Brain microvascular endothelial cell (primary cell): ENCODE measurements at regions not wholly inside any gene's neighbourhood (a gene's known extent, or its start where the extent isn't known, plus 50 kb on each side); places are given as distances from the start of the nearest gene placed in this dataset.

Source experiments
- DNase-seq: peaks from one replicate; pipeline ENCODE4 v3.0.0-alpha.2; 2020
- H3K27ac ChIP-seq: fragments of 250-450 bp; sonication (Bioruptor Pico); 2 replicates; pipeline ENCODE4 v1.5.1; 2020; ENCODE audit warnings: mild to moderate bottlenecking, moderate library complexity
- H3K27me3 ChIP-seq: fragments of 250-450 bp; sonication (Bioruptor Pico); replicated peaks from 2 replicates; pipeline ENCODE4 v1.5.1; 2020; ENCODE audit warnings: mild to moderate bottlenecking
- H3K36me3 ChIP-seq: fragments of 250-450 bp; sonication (Bioruptor Pico); replicated peaks from 2 replicates; pipeline ENCODE4 v1.5.1; 2020; ENCODE audit warnings: mild to moderate bottlenecking
- H3K4me3 ChIP-seq: 2 replicates; pipeline ENCODE4 v1.5.1; 2011; ENCODE audit warnings: low read depth, mild to moderate bottlenecking, control low read depth, low read length, moderate library complexity
- in situ Hi-C: cut with HindIII; loops from 2 replicates; pipeline ENCODE4 v1.10.0; 2017; ENCODE audit warnings: low sequenced_read_pairs, low pct_ligation_motif_present
- TF ChIP-seq, protein P1 (sequence below): IDR thresholded peaks from 2 replicates; pipeline ENCODE4 v1.5.1; 2011; ENCODE audit warnings: low read depth, mild to moderate bottlenecking, moderate library complexity, low read length, control low read depth, inconsistent platforms; ENCODE audit errors: missing control alignments

DNA sequence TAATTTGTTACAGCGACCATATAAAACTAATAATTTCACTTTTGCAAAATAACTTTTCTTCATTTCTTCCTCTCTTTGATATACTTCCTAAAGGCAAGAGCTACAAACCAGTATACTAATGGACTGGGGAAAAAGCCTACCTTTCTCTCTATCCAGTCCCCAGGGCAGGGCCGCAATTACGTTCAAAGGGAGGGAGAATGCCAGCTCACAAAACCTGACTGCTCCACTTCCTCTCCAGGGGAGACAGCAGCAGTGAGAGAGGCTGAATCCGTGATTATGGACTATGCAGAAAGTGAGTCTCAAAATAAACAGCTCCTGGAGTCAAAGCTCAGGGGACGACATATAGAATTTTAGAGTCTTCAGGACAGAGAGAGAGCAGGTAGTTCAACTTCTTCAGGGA is 126.9 kb upstream of the HES1 start:
- no peak overlapping the region for H3K4me3 ChIP-seq
- DNase-seq: no peak
- in situ Hi-C loops: no loop called here
- H3K27me3 ChIP-seq: peaks cover 67% of the 10 kb centered on the region
- no peak overlapping the region for H3K27ac ChIP-seq
- no peaks in the 10 kb centered on the region for H3K36me3 ChIP-seq
- TF ChIP-seq, protein P1, sequence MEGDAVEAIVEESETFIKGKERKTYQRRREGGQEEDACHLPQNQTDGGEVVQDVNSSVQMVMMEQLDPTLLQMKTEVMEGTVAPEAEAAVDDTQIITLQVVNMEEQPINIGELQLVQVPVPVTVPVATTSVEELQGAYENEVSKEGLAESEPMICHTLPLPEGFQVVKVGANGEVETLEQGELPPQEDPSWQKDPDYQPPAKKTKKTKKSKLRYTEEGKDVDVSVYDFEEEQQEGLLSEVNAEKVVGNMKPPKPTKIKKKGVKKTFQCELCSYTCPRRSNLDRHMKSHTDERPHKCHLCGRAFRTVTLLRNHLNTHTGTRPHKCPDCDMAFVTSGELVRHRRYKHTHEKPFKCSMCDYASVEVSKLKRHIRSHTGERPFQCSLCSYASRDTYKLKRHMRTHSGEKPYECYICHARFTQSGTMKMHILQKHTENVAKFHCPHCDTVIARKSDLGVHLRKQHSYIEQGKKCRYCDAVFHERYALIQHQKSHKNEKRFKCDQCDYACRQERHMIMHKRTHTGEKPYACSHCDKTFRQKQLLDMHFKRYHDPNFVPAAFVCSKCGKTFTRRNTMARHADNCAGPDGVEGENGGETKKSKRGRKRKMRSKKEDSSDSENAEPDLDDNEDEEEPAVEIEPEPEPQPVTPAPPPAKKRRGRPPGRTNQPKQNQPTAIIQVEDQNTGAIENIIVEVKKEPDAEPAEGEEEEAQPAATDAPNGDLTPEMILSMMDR: no peak

DNA sequence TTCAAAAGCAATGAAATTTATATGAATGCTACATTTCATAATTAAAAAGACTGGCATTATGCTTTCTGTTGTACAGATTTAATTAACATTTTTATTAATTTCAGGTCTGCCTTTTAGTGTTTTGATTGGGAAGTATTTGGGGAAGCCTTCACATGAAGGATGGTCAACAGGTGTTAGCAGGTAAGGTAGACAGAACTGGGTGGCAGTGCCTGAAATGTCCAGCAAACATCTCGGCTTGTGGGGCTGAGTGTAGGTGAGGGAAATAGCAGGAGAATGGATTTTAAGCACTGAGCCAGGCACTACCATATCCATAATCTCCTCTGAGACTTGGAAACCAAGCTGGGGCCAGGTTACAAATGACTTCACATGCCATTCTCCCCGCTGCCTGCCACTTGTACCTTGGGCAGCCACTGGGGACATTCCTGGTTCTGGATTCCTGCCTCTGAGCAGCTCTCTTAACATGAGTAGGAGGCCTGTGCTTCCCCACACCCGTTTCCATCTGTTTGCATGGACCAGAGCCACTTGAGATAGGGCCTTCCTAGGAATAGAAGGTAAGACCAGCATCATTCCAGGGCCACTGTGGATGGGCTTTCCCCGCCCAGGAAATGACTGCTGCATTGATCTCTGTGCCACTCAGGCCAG is 125.9 kb upstream of the HES1 start:
- TF ChIP-seq, protein P1: peak; percentile 2
- no peak for DNase-seq
- in situ Hi-C loops: no loop called here
- H3K4me3 ChIP-seq: no peak overlapping the region
- peaks cover 72% of the 10 kb centered on the region for H3K27me3 ChIP-seq
- no peak overlapping the region for H3K27ac ChIP-seq
- no peaks in the 10 kb centered on the region for H3K36me3 ChIP-seq

DNA sequence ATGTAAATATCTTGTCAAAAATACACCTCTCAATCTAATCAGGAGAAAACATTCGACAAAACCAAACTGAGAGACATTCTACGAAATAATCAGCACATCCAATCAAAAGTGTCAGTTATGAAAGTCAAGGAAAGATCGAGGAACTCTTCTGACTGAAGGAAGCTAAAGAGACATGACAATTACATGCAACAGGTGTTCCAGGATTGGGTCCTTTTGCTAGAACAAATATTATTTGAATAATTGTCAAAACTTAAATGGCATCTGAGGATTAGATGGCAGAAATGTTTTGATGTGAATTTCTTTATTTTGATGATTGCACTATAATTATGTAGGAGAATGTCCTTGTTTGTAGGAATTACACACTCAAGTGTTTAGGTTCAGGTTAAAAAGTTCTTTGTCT is 124.1 kb upstream of the HES1 start:
- in situ Hi-C loops: no loop called here
- TF ChIP-seq, protein P1: no peak
- H3K27ac ChIP-seq: no peak overlapping the region
- no peak for DNase-seq
- H3K36me3 ChIP-seq: no peaks in the 10 kb centered on the region
- peaks cover 76% of the 10 kb centered on the region for H3K27me3 ChIP-seq
- H3K4me3 ChIP-seq: no peak overlapping the region

GRCh38 chr3:194013928-194014327 is 122.0 kb upstream of the HES1 start:
- Histone ChIP-seq H3K4me3 (no peak overlapping the region), H3K27ac (no peak overlapping the region), H3K27me3 (peaks cover 65% of the 10 kb centered on the region), H3K36me3 (no peaks in the 10 kb centered on the region)
- TF ChIP-seq, protein P1: no peak
- no peak for DNase-seq
- in situ Hi-C loops: no loop called here

DNA sequence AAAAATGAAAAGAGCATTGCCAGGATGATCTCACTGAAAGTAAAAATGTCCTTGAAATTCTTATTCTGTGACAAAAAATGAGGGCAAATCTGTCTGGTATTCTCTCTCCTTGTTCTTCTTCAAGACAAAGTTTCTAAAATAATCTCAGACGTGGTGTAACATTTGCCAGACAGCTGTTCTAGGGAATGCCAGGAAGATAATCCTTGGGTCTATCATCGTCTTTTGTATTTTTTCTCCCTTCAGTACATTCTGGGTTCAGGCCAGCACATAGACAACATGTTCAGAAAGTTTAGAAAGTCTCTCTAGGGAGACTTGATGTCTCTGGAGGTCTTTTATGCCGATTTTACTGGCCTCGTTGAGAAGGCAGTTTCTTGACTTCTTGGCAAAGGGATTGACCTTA is 121.2 kb upstream of the HES1 start:
- Histone ChIP-seq H3K4me3 (no peak overlapping the region), H3K36me3 (no peaks in the 10 kb centered on the region), H3K27ac (no peak overlapping the region), H3K27me3 (peaks cover 61% of the 10 kb centered on the region)
- in situ Hi-C loops: no loop called here
- no peak for DNase-seq
- TF ChIP-seq, protein P1: no peak
